ENCODE measurements at regions not wholly inside any gene's neighbourhood (a gene's known extent, or its start where the extent isn't known, plus 50 kb on each side); places are given as distances from the start of the nearest gene placed in this dataset.

- H3K9me3 Mint-ChIP-seq = no peaks in the 10 kb centered on the region
- no peaks in the 10 kb centered on the region for H3K36me3 Mint-ChIP-seq
- H3K4me3 Mint-ChIP-seq = no peak overlapping the region
- H3K27me3 Mint-ChIP-seq = no peaks in the 10 kb centered on the region
- DNase-seq (ENCODE audit: extremely low spot score, unreplicated experiment) = no peak
- TF ChIP-seq CTCF (conservative IDR thresholded peaks at IDR 0.05) = no peak
- no peak overlapping the region for H3K27ac Mint-ChIP-seq
- peaks cover 13% of the 10 kb centered on the region for H3K4me1 Mint-ChIP-seq (ENCODE audit: unreplicated experiment)
Observed at GRCh38 chr2:137893145-137893544, 71.1 kb upstream of the HNMT start.

- Mint-ChIP-seq H3K27ac (no peak overlapping the region), H3K27me3 (no peaks in the 10 kb centered on the region), H3K36me3 (no peaks in the 10 kb centered on the region), H3K4me1 (ENCODE audit: unreplicated experiment) (peaks cover 8% of the 10 kb centered on the region), H3K9me3 (no peaks in the 10 kb centered on the region), H3K4me3 (no peak overlapping the region)
- no peak for DNase-seq (ENCODE audit: extremely low spot score, unreplicated experiment)
- TF ChIP-seq CTCF (conservative IDR thresholded peaks at IDR 0.05) = no peak
Observed at GRCh38 chr2:137896467-137896866, 67.8 kb upstream of the HNMT start.

- peaks cover 8% of the 10 kb centered on the region for H3K4me1 Mint-ChIP-seq (ENCODE audit: unreplicated experiment)
- H3K27ac Mint-ChIP-seq = no peak overlapping the region
- DNase-seq (ENCODE audit: extremely low spot score, unreplicated experiment) = no peak
- H3K9me3 Mint-ChIP-seq = no peaks in the 10 kb centered on the region
- no peaks in the 10 kb centered on the region for H3K27me3 Mint-ChIP-seq
- no peak for TF ChIP-seq CTCF (conservative IDR thresholded peaks at IDR 0.05)
- H3K36me3 Mint-ChIP-seq = no peaks in the 10 kb centered on the region
- H3K4me3 Mint-ChIP-seq = no peak overlapping the region
Observed at GRCh38 chr2:137897082-137897481, 67.2 kb upstream of the HNMT start.

- TF ChIP-seq CTCF (conservative IDR thresholded peaks at IDR 0.05) = no peak
- Mint-ChIP-seq H3K36me3 (no peaks in the 10 kb centered on the region), H3K4me3 (no peak overlapping the region), H3K27ac (no peak overlapping the region), H3K27me3 (no peaks in the 10 kb centered on the region), H3K9me3 (no peaks in the 10 kb centered on the region), H3K4me1 (ENCODE audit: unreplicated experiment) (no peaks in the 10 kb centered on the region)
- no peak for DNase-seq (ENCODE audit: extremely low spot score, unreplicated experiment)
Observed at GRCh38 chr2:137900421-137901141, 63.7 kb upstream of the HNMT start.

- DNase-seq (ENCODE audit: extremely low spot score, unreplicated experiment) = no peak
- no peaks in the 10 kb centered on the region for H3K9me3 Mint-ChIP-seq
- no peaks in the 10 kb centered on the region for H3K36me3 Mint-ChIP-seq
- TF ChIP-seq CTCF (conservative IDR thresholded peaks at IDR 0.05) = peak; percentile 84
- peaks cover 3% of the 10 kb centered on the region for H3K27me3 Mint-ChIP-seq
- H3K27ac Mint-ChIP-seq = no peak overlapping the region
- H3K4me1 Mint-ChIP-seq (ENCODE audit: unreplicated experiment) = peaks cover 6% of the 10 kb centered on the region
- H3K4me3 Mint-ChIP-seq = no peak overlapping the region
Observed at GRCh38 chr2:137910641-137911040, 53.6 kb upstream of the HNMT start.

All from type B pancreatic cell (in vitro differentiated cells).